GM12878 (cell line): ENCODE measurements at regions not wholly inside any gene's neighbourhood (a gene's known extent, or its start where the extent isn't known, plus 50 kb on each side); places are given as distances from the start of the nearest gene placed in this dataset.

Experiments used
- BHLHE40 ChIP-seq, 2 experiments: fragments of 450-650 bp in 1 of 2; IDR thresholded peaks; 2 replicates each; pipeline ENCODE4 v1.6.1; 2011 to 2017; ENCODE audit warnings: low read depth in 2 of 2, borderline replicate concordance in 1 of 2, improper control_type of control experiment in 1 of 2, low read length in 1 of 2, mild to moderate bottlenecking in 1 of 2
- CBX5 ChIP-seq: sonication (generic); IDR thresholded peaks from 2 replicates; pipeline ENCODE4 v1.6.1; 2016; ENCODE audit warnings: low read depth, moderate library complexity, mild to moderate bottlenecking, inconsistent platforms
- MEF2B ChIP-seq: fragments of 450-650 bp; IDR thresholded peaks from 2 replicates; pipeline ENCODE4 v1.6.1; 2018; ENCODE audit warnings: mild to moderate bottlenecking, moderate library complexity; ENCODE audit not compliant: partially characterized antibody, poor library complexity, severe bottlenecking
- NFIC ChIP-seq: IDR thresholded peaks from 2 replicates; pipeline ENCODE4 v1.6.1; 2012; ENCODE audit warnings: low read depth, mild to moderate bottlenecking, inconsistent platforms, low read length, moderate library complexity
- POLR2A ChIP-seq: IDR thresholded peaks from 2 replicates; pipeline ENCODE4 v1.6.1; 2011; ENCODE audit warnings: low read depth, mild to moderate bottlenecking, low read length
- POLR2AphosphoS5 ChIP-seq: IDR thresholded peaks from 2 replicates; pipeline ENCODE4 v1.6.1; 2011; ENCODE audit warnings: mild to moderate bottlenecking, low read length, inconsistent platforms
- RAD21 ChIP-seq: IDR thresholded peaks from 2 replicates; pipeline ENCODE4 v1.6.1; 2011; ENCODE audit warnings: mild to moderate bottlenecking, low read depth, low read length, moderate library complexity; ENCODE audit not compliant: insufficient read depth
- SREBF1 ChIP-seq: IDR thresholded peaks from 2 replicates; pipeline ENCODE4 v1.6.1; 2012; ENCODE audit warnings: mild to moderate bottlenecking, low read length
- ZNF207 ChIP-seq: fragments of 450-650 bp; IDR thresholded peaks from 2 replicates; pipeline ENCODE4 v1.6.1; 2014; ENCODE audit warnings: antibody characterized with exemption, mild to moderate bottlenecking, borderline replicate concordance
- TF ChIP-seq, protein P1 (sequence below), 3 experiments: IDR thresholded peaks in 2 of 3; conservative IDR thresholded peaks in 1 of 3; 2 replicates each; pipeline ENCODE4 v1.5.1; 2011; ENCODE audit warnings: low read depth in 3 of 3, low read length in 3 of 3, mild to moderate bottlenecking in 3 of 3, control low read depth in 2 of 3, moderate library complexity in 2 of 3, inconsistent platforms in 1 of 3, mixed read lengths in 1 of 3; ENCODE audit not compliant: control insufficient read depth in 2 of 3, insufficient read depth in 1 of 3; ENCODE audit errors: extremely low read depth in 1 of 3
- TF ChIP-seq, protein P2 (sequence below): IDR thresholded peaks from 2 replicates; pipeline ENCODE4 v1.6.1; 2012; ENCODE audit warnings: low read depth, low read length, improper control_type of control experiment

DNA sequence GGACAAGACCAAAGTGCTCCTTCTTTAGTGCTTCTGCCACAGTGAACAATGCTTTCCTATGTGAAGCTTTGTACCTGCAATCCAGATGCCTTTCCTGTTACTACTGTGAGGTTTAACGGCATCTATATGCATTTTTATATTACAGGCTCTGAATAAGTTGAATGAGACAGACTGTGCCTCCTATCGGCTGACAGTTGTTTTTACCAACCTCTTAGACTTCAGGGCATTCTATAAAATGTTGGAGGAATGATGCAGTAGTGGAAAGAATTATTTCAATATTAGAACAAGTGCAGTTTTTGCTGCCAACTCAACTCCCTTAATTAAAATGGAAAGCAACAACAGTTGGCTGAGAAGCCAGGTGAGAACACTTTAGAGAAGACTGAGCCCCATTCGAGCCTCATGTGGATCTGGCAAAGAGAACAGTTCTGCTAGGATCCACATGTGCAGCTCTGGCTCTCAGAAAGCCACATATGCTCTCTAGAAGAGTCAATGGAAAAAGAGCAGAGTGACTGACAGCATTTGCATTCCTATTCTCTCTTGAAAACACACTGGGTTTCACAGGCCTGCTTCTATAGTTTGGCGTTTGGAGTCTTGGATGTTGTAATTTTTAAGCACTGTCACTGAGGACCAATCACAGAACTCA, 147.5 kb downstream of the LURAP1L start:
- TF ChIP-seq POLR2A, result no peak
- TF ChIP-seq ZNF207, result no peak
- TF ChIP-seq, protein P1, sequence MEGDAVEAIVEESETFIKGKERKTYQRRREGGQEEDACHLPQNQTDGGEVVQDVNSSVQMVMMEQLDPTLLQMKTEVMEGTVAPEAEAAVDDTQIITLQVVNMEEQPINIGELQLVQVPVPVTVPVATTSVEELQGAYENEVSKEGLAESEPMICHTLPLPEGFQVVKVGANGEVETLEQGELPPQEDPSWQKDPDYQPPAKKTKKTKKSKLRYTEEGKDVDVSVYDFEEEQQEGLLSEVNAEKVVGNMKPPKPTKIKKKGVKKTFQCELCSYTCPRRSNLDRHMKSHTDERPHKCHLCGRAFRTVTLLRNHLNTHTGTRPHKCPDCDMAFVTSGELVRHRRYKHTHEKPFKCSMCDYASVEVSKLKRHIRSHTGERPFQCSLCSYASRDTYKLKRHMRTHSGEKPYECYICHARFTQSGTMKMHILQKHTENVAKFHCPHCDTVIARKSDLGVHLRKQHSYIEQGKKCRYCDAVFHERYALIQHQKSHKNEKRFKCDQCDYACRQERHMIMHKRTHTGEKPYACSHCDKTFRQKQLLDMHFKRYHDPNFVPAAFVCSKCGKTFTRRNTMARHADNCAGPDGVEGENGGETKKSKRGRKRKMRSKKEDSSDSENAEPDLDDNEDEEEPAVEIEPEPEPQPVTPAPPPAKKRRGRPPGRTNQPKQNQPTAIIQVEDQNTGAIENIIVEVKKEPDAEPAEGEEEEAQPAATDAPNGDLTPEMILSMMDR (IDR thresholded peaks at IDR 0.05 in 2 of 3, conservative IDR thresholded peaks at IDR 0.05 in 1 of 3; ENCODE audit: control insufficient read depth in 2 of 3, extremely low read depth in 1 of 3, insufficient read depth in 1 of 3, low read depth in 3 of 3, low read length in 3 of 3), result no peak
- no peak for TF ChIP-seq CBX5
- TF ChIP-seq BHLHE40 (IDR thresholded peaks at IDR 0.05; ENCODE audit: borderline replicate concordance in 1 of 2, low read depth in 2 of 2, low read length in 1 of 2), result no peak
- no peak for TF ChIP-seq RAD21
- TF ChIP-seq MEF2B, result no peak
- TF ChIP-seq NFIC, result no peak
- TF ChIP-seq, protein P2, sequence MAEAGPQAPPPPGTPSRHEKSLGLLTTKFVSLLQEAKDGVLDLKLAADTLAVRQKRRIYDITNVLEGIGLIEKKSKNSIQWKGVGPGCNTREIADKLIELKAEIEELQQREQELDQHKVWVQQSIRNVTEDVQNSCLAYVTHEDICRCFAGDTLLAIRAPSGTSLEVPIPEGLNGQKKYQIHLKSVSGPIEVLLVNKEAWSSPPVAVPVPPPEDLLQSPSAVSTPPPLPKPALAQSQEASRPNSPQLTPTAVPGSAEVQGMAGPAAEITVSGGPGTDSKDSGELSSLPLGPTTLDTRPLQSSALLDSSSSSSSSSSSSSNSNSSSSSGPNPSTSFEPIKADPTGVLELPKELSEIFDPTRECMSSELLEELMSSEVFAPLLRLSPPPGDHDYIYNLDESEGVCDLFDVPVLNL, result no peak
- no peak for TF ChIP-seq SREBF1
- TF ChIP-seq POLR2AphosphoS5, result no peak
